Testis (tissue), 2 donors: ENCODE measurements at regions not wholly inside any gene's neighbourhood (a gene's known extent, or its start where the extent isn't known, plus 50 kb on each side); places are given as distances from the start of the nearest gene placed in this dataset.

Experiments used
- DNase-seq: peaks from one replicate; pipeline ENCODE4 v3.0.0-alpha.2; 2019
- H3K27ac ChIP-seq, 2 donors: fragments of 200-600 bp; sonication (generic); one replicate each; pipeline ENCODE4 v1.5.1; 2019
- H3K27me3 ChIP-seq: fragments of 200-600 bp; sonication (generic); one replicate; pipeline ENCODE4 v1.5.1; 2019
- H3K36me3 ChIP-seq: fragments of 200-600 bp; sonication (generic); one replicate; pipeline ENCODE4 v1.5.1; 2017; ENCODE audit warnings: low read depth; ENCODE audit errors: missing control alignments
- H3K4me1 ChIP-seq: fragments of 200-600 bp; sonication (generic); one replicate; pipeline ENCODE4 v1.5.1; 2019
- H3K4me3 ChIP-seq, 2 donors: fragments of 200-600 bp; sonication (generic); one replicate each; pipeline ENCODE4 v1.5.1; 2017 to 2019
- H3K9me3 ChIP-seq: fragments of 200-600 bp; sonication (generic); one replicate; pipeline ENCODE4 v1.5.1; 2017
- CTCF ChIP-seq, 3 experiments: fragments of 450-650 bp in 2 of 3; fragments of 200-600 bp in 1 of 3; sonication (generic) in 1 of 3; IDR thresholded peaks; one replicate each; pipeline ENCODE4 v1.5.1; 2016 to 2019; ENCODE audit warnings: antibody characterized with exemption in 3 of 3, mild to moderate bottlenecking in 2 of 3, moderate library complexity in 1 of 3
- POLR2A ChIP-seq: fragments of 450-650 bp; IDR thresholded peaks from one replicate; pipeline ENCODE4 v1.6.1; 2017; ENCODE audit warnings: antibody characterized with exemption, mild to moderate bottlenecking, moderate library complexity
- WGBS, 2 donors: methylation state at CpG; one replicate each; pipeline ENCODE4 v1.1.5; 2018; 5-methylcytosine and 5-hydroxymethylcytosine counted together
- intact Hi-C: fragments of 100-400 bp; cut with DNase I; formaldehyde crosslinking; loops from one replicate; pipeline ENCODE4 v1.15.1; 2023; ENCODE audit warnings: low total_unique reads

GRCh38 chr10:117442521-117442920, 67.3 kb upstream of the PDZD8 start:
- Histone ChIP-seq H3K9me3 (no peaks in the 10 kb centered on the region), H3K27me3 (no peaks in the 10 kb centered on the region), H3K4me1 (peaks cover 3% of the 10 kb centered on the region), H3K27ac (no peak overlapping the region), H3K36me3 (no peaks in the 10 kb centered on the region), H3K4me3 (no peak overlapping the region)
- DNase-seq, result no peak
- no peak for TF ChIP-seq CTCF (IDR thresholded peaks at IDR 0.05)
- no peak for TF ChIP-seq POLR2A
- WGBS, 2 donors, result 61 to 70% methylated on average over 6 of the region's 6 CpGs
- intact Hi-C loops, result no loop called here

- Histone ChIP-seq H3K9me3 (no peaks in the 10 kb centered on the region), H3K36me3 (no peaks in the 10 kb centered on the region), H3K27ac (no peak overlapping the region), H3K4me1 (peaks cover 3% of the 10 kb centered on the region), H3K4me3 (no peak overlapping the region), H3K27me3 (no peaks in the 10 kb centered on the region)
- intact Hi-C loops, result no loop called here
- TF ChIP-seq POLR2A, result no peak
- TF ChIP-seq CTCF (IDR thresholded peaks at IDR 0.05), result no peak
- 54 to 72% methylated on average over 6 of the region's 6 CpGs for WGBS, 2 donors
- DNase-seq, result no peak
These were observed 66.7 kb upstream of the PDZD8 start for GRCh38 chr10:117441812-117442443.

GRCh38 chr10:117441361-117441760, 66.1 kb upstream of the PDZD8 start:
- Histone ChIP-seq H3K4me1 (peaks cover 3% of the 10 kb centered on the region), H3K4me3 (no peak overlapping the region), H3K9me3 (no peaks in the 10 kb centered on the region), H3K36me3 (no peaks in the 10 kb centered on the region), H3K27ac (no peak overlapping the region), H3K27me3 (no peaks in the 10 kb centered on the region)
- DNase-seq, result no peak
- intact Hi-C loops, result no loop called here
- TF ChIP-seq POLR2A (no peak), CTCF (IDR thresholded peaks at IDR 0.05) (no peak)
- WGBS, 2 donors, result 85 to 86% methylated on average over 6 of the region's 6 CpGs

- TF ChIP-seq CTCF (IDR thresholded peaks at IDR 0.05) (no peak), POLR2A (no peak)
- Histone ChIP-seq H3K4me3 (no peak overlapping the region), H3K27me3 (no peaks in the 10 kb centered on the region), H3K4me1 (peaks cover 3% of the 10 kb centered on the region), H3K27ac (no peak overlapping the region), H3K36me3 (no peaks in the 10 kb centered on the region), H3K9me3 (no peaks in the 10 kb centered on the region)
- 40% methylated on average over 4 of the region's 4 CpGs for WGBS, 2 donors
- intact Hi-C loops, result no loop called here
- DNase-seq, result no peak
These were observed 64.1 kb upstream of the PDZD8 start for GRCh38 chr10:117439243-117439912.

- intact Hi-C loops, result no loop called here
- WGBS, 2 donors, result 74 to 85% methylated on average over 4 of the region's 4 CpGs
These were observed 57.6 kb upstream of the PDZD8 start for GRCh38 chr10:117432866-117433265.

More at GRCh38 chr10:117432866-117433265, 57.6 kb upstream of the PDZD8 start:
- TF ChIP-seq POLR2A (no peak), CTCF (IDR thresholded peaks at IDR 0.05) (no peak)
- H3K36me3 ChIP-seq, result no peaks in the 10 kb centered on the region
- no peaks in the 10 kb centered on the region for H3K9me3 ChIP-seq
- no peak overlapping the region for H3K4me3 ChIP-seq
- no peaks in the 10 kb centered on the region for H3K27me3 ChIP-seq
- no peak for DNase-seq
- no peaks in the 10 kb centered on the region for H3K4me1 ChIP-seq
- no peak overlapping the region for H3K27ac ChIP-seq
